ENCODE measurements at regions not wholly inside any gene's neighbourhood (a gene's known extent, or its start where the extent isn't known, plus 50 kb on each side); places are given as distances from the start of the nearest gene placed in this dataset.

DNA sequence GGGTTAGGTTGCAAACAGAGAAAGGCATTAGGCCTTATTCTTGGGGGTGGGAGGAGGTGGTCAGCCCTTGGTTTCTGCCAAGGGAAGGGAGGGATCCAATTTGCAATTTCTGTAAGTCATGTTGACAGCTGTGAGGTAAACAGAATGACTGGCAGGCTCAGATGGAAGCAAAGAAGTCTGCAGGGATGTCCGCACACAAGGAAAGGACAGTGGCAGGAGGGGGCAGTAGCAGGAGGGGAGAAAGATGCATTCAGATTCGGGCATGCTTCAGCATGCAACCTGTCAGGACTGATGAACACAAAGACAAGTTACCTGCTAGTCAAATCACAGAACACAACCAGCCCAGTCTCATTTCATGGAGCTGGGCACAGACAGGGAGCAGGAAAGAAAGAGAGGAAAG is 217.9 kb upstream of the FOXA2 start:
- H3K4me3 ChIP-seq (ENCODE audit: control insufficient read depth, low read depth, low read length): no peak overlapping the region
- DNase-seq (ENCODE audit: low read depth): no peak
- TF ChIP-seq CTCF (conservative IDR thresholded peaks at IDR 0.05; ENCODE audit: control insufficient read depth, insufficient read depth, low read depth, low read length): no peak

GRCh38 chr20:22805219-22805618 is 220.8 kb upstream of the FOXA2 start:
- peak; percentile 59 for DNase-seq (ENCODE audit: low read depth)
- no peak overlapping the region for H3K4me3 ChIP-seq (ENCODE audit: control insufficient read depth, low read depth, low read length)
- TF ChIP-seq CTCF (conservative IDR thresholded peaks at IDR 0.05; ENCODE audit: control insufficient read depth, insufficient read depth, low read depth, low read length): no peak

DNA sequence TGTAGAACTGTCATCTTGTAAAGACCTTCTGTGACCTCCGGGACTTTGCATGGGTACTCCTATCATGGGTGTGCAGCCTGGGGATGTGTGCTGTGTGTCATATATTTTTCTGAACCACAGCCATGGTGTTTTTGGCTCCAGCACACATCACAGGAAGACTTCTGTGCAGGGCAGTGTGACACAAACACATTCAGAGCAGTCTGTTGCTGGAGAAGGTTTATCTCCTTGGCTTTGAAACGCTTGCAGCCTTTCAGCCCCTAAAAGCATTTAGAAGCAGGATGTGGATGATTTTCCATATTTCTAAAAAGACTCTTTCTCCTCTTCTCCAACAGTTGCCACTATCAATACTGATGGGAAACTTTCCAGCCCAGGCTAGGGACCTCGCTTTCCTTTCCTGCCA is 221.6 kb upstream of the FOXA2 start:
- no peak overlapping the region for H3K4me3 ChIP-seq (ENCODE audit: control insufficient read depth, low read depth, low read length)
- no peak for DNase-seq (ENCODE audit: low read depth)
- no peak for TF ChIP-seq CTCF (conservative IDR thresholded peaks at IDR 0.05; ENCODE audit: control insufficient read depth, insufficient read depth, low read depth, low read length)

DNA sequence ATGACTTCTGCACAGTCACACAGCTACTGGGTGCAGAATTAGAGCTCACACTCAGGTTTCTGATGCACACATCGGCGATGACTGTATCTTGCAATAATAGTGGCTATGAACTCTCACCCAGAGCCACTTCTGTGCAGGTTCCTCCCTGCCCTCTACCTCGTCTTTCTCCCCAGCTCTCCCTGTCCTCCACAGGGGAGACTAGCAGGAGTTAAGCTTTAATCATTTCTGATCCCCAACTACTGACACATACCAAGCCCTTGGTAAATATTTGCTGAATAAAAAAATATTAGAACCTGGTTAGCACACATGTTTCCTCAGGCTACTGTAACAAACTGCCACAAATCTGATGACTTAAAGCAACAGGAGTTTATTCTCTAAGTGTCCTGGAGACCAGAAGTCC is 222.7 kb upstream of the FOXA2 start:
- no peak for TF ChIP-seq CTCF (conservative IDR thresholded peaks at IDR 0.05; ENCODE audit: control insufficient read depth, insufficient read depth, low read depth, low read length)
- DNase-seq (ENCODE audit: low read depth): no peak
- H3K4me3 ChIP-seq (ENCODE audit: control insufficient read depth, low read depth, low read length): no peak overlapping the region

DNA sequence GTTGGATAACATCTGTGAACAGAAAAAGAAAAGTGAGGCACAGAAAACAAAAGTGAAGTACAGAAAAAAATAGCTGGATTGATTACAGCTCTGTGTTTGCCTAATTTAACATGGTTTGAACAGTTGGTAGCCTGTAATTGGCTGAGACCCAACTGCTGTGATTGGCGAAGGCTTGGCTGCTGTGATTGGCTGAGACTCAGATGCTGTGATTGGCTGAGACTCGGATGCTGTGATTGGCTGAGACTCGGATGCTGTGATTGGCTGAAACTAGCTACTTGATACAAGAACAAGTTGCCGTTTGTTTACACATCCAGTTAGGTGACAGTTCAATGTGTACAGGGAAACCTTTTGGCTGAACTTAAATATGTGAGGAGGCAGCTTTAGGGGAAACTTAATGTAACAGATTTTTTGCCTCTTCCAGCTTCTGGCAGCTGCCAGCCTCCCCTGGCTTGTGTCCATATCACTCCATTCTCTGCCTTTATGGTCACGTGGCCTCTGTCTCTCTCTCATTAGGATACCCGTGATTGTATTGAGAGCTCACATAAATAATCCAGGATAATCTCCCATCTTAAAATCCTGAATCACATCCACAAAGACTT is 223.4 kb upstream of the FOXA2 start:
- no peak for TF ChIP-seq CTCF (conservative IDR thresholded peaks at IDR 0.05; ENCODE audit: control insufficient read depth, insufficient read depth, low read depth, low read length)
- peak; percentile 20 for DNase-seq (ENCODE audit: low read depth)
- H3K4me3 ChIP-seq (ENCODE audit: control insufficient read depth, low read depth, low read length): no peak overlapping the region

GRCh38 chr20:22808628-22809027 is 224.3 kb upstream of the FOXA2 start:
- H3K4me3 ChIP-seq (ENCODE audit: control insufficient read depth, low read depth, low read length): no peak overlapping the region
- no peak for DNase-seq (ENCODE audit: low read depth)
- TF ChIP-seq CTCF (conservative IDR thresholded peaks at IDR 0.05; ENCODE audit: control insufficient read depth, insufficient read depth, low read depth, low read length): no peak

DNA sequence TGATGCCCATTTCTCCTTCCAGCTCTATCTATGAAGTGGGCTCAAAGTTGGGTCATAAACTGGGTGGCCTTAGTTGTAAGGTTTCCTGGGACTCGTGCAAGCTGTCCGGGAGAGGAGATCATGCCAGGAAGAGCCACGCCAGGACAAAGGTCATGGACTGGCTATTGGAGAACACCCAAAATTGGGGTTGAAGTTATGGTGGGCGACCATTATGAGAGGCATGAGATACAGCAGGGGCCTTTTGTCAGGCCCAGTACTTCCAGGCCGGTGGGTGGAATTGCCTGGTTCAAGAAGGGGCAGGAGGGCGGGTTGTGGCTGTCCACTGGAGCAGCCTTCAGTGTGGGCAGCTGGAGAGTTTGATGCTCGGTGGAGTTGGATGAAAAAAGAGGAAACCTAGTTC is 225.1 kb upstream of the SSTR4 start:
- TF ChIP-seq CTCF (conservative IDR thresholded peaks at IDR 0.05; ENCODE audit: control insufficient read depth, insufficient read depth, low read depth, low read length): no peak
- DNase-seq (ENCODE audit: low read depth): no peak
- H3K4me3 ChIP-seq (ENCODE audit: control insufficient read depth, low read depth, low read length): no peak overlapping the region
